ENCODE measurements at regions not wholly inside any gene's neighbourhood (a gene's known extent, or its start where the extent isn't known, plus 50 kb on each side); places are given as distances from the start of the nearest gene placed in this dataset.

- intact Hi-C loops (cut with DNase I), result no loop called here
- no peak for DNase-seq
Observed at GRCh38 chr3:106265704-106266103, 396.9 kb upstream of the CBLB start.

DNA sequence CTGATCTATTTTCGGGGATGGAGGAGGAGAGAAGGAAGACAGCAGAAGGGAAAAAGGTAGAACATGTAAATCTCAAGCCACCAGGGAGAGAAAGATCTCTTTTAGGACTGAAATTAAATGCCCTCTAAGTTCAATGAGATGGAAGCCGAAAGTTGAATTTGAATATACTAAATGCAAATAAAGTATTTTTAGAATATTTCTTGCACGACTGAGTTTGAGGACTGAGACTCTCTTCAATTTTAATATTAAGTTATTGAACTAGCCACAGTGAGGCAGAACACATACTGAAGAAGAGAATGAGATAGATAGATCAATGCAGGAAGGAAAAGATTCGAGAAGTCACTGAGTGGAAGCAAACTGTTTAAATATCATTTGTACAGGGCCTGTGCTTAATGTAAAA is 399.9 kb upstream of the CBLB start:
- no peak for DNase-seq
- intact Hi-C loops (cut with DNase I), result no loop called here

- intact Hi-C loops (cut with DNase I), result no loop called here
- no peak for DNase-seq
Observed at GRCh38 chr3:106272302-106272701, 403.5 kb upstream of the CBLB start.

- DNase-seq, result no peak
- intact Hi-C loops (cut with DNase I), result no loop called here
Observed at GRCh38 chr3:106275592-106275991, 406.8 kb upstream of the CBLB start.

DNA sequence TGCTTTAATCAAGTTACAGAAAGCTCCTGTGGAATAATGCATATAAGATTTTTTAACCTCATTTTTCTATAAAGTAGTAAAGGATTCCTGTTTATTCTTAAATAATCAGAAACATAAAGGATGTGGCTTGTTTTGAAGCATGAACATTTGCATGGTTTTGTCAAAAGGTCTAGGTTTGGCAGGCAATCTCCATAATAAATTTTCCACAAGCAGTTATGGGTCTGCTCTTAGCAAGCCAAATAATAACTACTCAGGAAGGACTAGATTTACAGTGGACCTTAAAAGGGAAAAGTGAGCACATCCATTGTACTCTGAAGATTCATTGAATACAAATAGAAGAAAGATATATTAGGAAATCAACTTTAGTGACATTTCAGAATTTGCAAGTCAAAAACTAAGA is 407.3 kb upstream of the CBLB start:
- no peak for DNase-seq
- intact Hi-C loops (cut with DNase I), result no loop called here

DNA sequence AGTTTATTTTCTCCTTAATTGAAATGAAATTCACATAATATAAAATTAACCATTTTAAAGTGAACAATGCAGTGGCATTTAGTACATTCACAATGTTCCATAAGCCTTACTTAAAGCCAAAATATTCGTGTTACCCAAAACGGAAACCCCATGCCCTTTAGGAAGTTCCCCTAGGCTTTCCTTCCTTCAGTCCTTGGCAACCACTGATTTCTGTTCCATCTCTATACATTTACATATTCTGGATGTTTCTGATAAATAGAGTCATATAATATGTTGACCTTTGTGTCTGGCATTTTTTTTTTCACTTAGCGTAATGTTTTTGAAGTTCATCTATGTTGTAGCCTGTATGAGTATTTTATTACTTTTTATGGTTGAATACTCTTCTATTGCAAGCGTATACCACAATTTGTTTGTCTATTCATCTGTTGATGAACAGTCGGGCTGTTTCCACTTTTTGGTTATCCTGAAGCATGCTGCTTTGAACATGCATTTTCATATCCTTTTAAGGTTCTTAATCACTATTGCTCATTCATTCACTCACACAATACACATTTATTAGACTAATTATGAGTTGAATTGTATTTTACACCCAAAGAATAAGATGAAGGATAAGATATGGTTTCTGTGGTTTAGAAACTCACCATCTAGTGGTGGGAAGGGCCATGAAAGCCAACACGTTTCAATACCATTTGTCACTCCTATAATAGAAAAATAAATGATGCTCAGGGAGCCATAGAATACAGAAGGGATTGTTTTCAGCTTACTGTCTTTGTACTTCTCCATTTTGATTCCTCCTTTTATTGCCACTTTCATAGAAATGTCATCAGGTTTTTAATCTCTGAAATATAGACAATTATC is 408.2 kb upstream of the CBLB start:
- DNase-seq, result no peak
- intact Hi-C loops (cut with DNase I), result no loop called here

DNA sequence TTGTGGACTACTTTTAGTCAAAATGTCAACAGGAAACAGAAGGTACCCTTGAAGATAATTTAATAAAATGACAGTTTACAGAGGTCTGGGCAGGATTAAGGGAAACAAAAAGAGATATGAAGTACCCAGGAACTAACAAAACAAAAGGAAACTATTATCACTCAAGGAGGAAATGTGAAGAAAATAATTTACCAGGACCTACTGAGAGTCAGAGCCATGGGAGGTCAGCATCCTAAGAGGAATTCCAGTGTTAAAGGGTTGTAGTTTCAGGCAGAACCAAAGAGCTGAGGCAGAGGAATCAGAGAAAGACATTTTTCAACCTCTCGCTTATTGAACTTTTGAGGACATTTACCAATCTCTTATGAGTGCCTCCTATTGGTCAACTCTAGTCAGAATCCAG is 408.9 kb upstream of the CBLB start:
- DNase-seq, result no peak
- intact Hi-C loops (cut with DNase I), result no loop called here

DNA sequence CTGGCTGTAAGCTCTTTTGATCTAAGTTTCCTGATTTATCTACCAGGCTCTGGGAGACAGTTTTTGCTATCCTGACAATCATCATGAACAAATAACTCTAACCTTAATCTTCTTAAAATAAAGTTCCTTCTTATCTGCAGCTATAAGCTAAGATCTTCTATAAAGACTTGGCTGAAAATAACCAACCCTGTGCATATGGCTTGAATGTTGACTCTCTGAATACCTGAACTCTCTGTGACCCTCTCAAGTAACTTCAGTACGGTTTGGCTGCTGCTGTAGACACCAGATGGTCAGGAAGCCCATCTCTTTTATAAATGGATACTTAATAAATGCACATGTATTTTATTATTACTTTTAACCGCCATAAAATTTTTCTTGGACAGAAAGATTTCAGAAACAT is 412.4 kb upstream of the CBLB start:
- intact Hi-C loops (cut with DNase I), result no loop called here
- no peak for DNase-seq

GRCh38 chr3:106282943-106283342 is 414.1 kb upstream of the CBLB start:
- intact Hi-C loops (cut with DNase I), result no loop called here

GRCh38 chr3:106288781-106289180 is 420.0 kb upstream of the CBLB start:
- no peak for DNase-seq

More at GRCh38 chr3:106282943-106283342, 414.1 kb upstream of the CBLB start:
- DNase-seq, result no peak

GRCh38 chr3:106290304-106290997 is 421.6 kb upstream of the CBLB start:
- intact Hi-C loops (cut with DNase I), result no loop called here
- DNase-seq, result no peak

More at GRCh38 chr3:106288781-106289180, 420.0 kb upstream of the CBLB start:
- intact Hi-C loops (cut with DNase I), result no loop called here

DNA sequence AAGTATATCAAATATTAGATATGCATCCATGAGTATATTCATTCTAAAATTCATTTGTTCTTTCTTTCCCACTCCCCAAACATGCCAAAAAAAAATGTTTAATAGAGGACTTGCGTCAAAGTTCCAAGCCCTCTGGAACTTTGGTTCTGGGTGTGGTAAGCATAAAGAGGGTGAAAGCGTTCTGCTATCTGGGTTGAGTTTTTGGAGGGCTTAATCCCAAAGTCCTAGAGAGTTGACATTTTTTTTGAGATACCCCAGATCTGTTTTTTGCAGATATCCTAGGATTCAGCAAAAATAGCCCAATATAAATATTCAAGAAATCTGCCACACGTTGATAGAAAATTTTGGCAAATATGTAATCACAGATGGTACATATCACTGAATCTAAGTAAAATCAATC is 424.3 kb upstream of the CBLB start:
- no peak for DNase-seq
- intact Hi-C loops (cut with DNase I), result no loop called here

DNA sequence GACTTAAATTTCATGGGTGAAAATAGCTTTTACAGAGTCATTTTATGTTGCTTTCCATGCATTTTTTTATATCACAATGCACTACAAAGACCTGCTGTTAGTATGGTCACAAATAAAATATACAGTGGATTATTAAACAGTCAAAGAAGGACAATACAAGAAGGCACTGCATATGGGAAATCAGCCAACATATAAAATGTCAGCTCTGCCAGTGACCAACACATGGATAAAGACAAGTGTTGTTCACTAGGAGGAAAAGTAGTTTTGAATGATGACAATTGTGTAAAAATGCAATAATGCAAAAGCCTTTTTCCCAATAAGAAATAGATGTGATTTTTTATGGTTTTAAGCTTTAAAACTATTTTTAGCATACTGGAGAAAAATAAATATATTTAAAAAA is 425.3 kb upstream of the CBLB start:
- intact Hi-C loops (cut with DNase I), result no loop called here

DNA sequence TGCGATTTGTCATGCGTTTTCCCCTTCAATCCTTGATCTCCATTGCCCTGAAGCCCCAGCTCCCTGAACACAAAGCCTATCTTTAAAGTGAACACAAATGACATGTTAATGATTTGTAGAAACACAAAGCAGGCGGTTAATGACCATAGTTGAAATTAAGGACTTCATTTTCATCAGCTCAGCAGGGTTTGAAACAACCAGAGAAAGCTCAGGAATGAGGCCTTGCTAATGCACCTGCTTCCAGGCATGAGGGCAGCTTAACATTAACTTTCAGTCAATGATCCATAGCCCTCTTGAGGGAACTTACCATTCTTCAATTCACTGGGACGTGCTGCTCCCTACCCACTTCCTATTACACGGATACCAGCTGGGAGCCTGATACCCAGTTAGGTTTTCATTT is 427.2 kb upstream of the CBLB start:
- no peak for DNase-seq
- intact Hi-C loops (cut with DNase I), result no loop called here

More for the DNA sequence above, 425.3 kb upstream of the CBLB start:
- DNase-seq, result no peak

- DNase-seq, result no peak
Observed at GRCh38 chr3:106299300-106300098, 430.7 kb upstream of the CBLB start.

DNA sequence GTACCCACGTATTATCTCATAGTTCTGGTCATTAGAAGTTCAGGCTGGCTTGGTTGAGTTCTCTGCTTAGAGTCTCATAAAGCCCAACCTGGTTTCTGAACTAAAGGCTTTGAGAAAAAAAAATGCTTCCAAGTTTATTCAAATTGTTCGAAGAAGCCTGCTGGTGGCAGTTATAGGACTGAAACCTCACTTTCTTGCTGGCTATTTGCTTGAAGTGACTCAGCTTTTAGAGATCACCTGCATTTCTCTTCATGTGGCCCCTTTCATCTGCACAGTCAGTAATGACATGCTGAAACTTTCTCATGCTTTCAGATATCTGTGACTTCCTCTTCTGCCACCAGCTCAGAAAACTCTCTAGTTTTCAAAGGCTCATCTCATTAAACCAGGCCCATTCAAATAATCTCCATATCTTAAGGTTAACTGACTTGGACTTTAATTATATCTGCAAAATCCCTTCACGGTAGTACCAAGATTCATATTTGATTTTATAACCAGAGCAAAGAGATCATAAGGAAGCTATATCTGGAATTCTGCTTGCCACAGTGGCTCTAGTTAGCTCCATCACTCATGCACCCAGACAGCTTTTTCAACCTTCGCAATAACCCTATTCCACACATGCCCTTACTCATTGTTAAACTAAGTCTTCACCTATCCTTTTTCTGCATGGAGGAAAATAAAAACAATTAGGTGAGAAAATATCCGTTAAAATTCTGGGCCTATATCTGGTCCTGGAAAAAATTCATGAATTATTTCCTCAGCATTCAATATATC is 433.8 kb upstream of the CBLB start:
- no peak for DNase-seq
- intact Hi-C loops (cut with DNase I), result no loop called here

More at GRCh38 chr3:106299300-106300098, 430.7 kb upstream of the CBLB start:
- intact Hi-C loops (cut with DNase I), result no loop called here

- DNase-seq, result no peak
Observed at GRCh38 chr3:106303766-106304165, 435.0 kb upstream of the CBLB start.

DNA sequence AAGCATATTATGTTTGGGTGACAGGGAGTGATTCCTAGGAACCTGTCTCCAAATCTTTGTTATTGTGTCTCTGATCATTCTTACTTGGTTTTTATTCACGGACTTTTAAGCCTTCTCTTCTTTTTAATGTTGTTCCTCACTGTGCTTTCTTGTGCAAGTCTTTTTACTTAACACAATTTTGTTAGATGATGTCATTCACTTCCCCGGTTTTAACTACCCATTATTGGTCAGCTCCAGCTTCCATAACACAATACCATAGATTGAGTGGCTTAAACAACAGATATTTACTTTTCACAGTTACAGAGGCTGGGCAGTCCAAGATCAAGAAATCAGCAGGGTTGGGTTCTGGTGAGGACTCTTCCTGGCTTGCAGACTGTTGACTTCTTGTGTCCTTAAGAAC is 436.3 kb upstream of the CBLB start:
- DNase-seq, result no peak
- intact Hi-C loops (cut with DNase I), result no loop called here

More at GRCh38 chr3:106303766-106304165, 435.0 kb upstream of the CBLB start:
- intact Hi-C loops (cut with DNase I), result no loop called here

GRCh38 chr3:106305882-106306435 is 437.1 kb upstream of the CBLB start:
- DNase-seq, result no peak
- intact Hi-C loops (cut with DNase I), result no loop called here
